Activated T-cell treated with anti-CD3 and anti-CD28 coated beads, Interleukin-2, amount 50 U/mL, for 72 hours (primary cell): ENCODE measurements at regions not wholly inside any gene's neighbourhood (a gene's known extent, or its start where the extent isn't known, plus 50 kb on each side); places are given as distances from the start of the nearest gene placed in this dataset.
"Not testable (repeated sequence)": the region's sequence is repeated elsewhere in the genome, so short reads cannot be mapped to it uniquely, and the experiment has no call there.

ENCODE experiments used
- ATAC-seq, 2 donors: fragments of 150-1000 bp; cut with Tn5 transposase; replicated peaks in 1 of 2; 2 replicates each; pipeline ENCODE4 v1.10.0; 2021; ENCODE audit warnings: moderate library complexity in 2 of 2, mild to moderate bottlenecking in 1 of 2
- DNase-seq, 2 donors: peaks; one replicate each; pipeline ENCODE4 v3.0.0; 2021 to 2022; ENCODE audit warnings: mixed read lengths in 1 of 2
- H3K27ac Mint-ChIP-seq: one replicate; pipeline ENCODE4 v1.8.0; 2022; ENCODE audit warnings: mild to moderate bottlenecking, moderate library complexity, mixed read lengths
- H3K27me3 Mint-ChIP-seq: one replicate; pipeline ENCODE4 v1.8.0; 2022; ENCODE audit warnings: low read depth, mixed read lengths
- H3K36me3 Mint-ChIP-seq, 2 donors: one replicate each; pipeline ENCODE4 v1.8.0; 2022; ENCODE audit warnings: mixed read lengths in 2 of 2, mild to moderate bottlenecking in 1 of 2; ENCODE audit not compliant: insufficient read depth in 2 of 2
- H3K4me1 Mint-ChIP-seq: one replicate; pipeline ENCODE4 v1.8.0; 2022; ENCODE audit warnings: low read depth, mixed read lengths
- H3K4me3 Mint-ChIP-seq, 2 donors: one replicate each; pipeline ENCODE4 v1.8.0; 2022; ENCODE audit warnings: mild to moderate bottlenecking in 2 of 2, mixed read lengths in 2 of 2, moderate library complexity in 2 of 2
- H3K9me3 Mint-ChIP-seq, 2 donors: one replicate each; pipeline ENCODE4 v1.8.0; 2022; ENCODE audit warnings: mixed read lengths in 2 of 2

- DNase-seq, result no peak
- H3K27ac Mint-ChIP-seq, result no peak overlapping the region
- H3K4me3 Mint-ChIP-seq, result no peak overlapping the region
- no peak for ATAC-seq
- no peaks in the 10 kb centered on the region for H3K36me3 Mint-ChIP-seq
- peaks cover 11% of the 10 kb centered on the region for H3K4me1 Mint-ChIP-seq
- no peaks in the 10 kb centered on the region for H3K27me3 Mint-ChIP-seq
- H3K9me3 Mint-ChIP-seq, result no peaks in the 10 kb centered on the region
These were observed 64.5 kb upstream of the H2AZ1 start for GRCh38 chr4:100014616-100015015.

GRCh38 chr4:100009490-100009889 lies 59.4 kb upstream of the H2AZ1 start:
- no peaks in the 10 kb centered on the region for H3K4me1 Mint-ChIP-seq
- ATAC-seq (no peak), DNase-seq (no peak)
- no peaks in the 10 kb centered on the region for H3K36me3 Mint-ChIP-seq
- no peak overlapping the region for H3K27ac Mint-ChIP-seq
- H3K4me3 Mint-ChIP-seq, result no peak overlapping the region
- H3K9me3 Mint-ChIP-seq, result no peaks in the 10 kb centered on the region
- peaks cover 6% of the 10 kb centered on the region for H3K27me3 Mint-ChIP-seq

DNA sequence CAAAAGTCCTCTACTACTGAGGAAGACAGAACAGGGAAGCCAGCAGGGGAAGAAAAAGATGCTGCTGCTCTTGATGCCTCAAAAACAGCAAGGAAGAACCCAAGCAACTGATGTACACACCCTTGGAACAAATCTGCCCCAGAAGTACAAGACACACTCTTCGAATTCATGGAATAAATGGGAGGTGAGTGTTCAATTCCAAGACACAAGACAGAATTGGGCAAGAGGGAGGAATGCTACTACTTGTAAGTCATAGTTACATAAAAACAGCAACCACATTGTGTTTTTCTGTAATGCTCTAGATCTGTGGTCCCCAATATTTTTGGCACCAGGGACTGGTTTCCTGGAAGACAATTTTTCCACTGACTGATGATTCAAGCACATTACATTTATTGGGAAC lies 58.0 kb upstream of the H2AZ1 start:
- Mint-ChIP-seq H3K9me3 (no peaks in the 10 kb centered on the region), H3K27ac (no peak overlapping the region), H3K36me3 (no peaks in the 10 kb centered on the region), H3K4me1 (no peaks in the 10 kb centered on the region), H3K27me3 (peaks cover 6% of the 10 kb centered on the region), H3K4me3 (no peak overlapping the region)
- ATAC-seq, result no peak
- no peak for DNase-seq

DNA sequence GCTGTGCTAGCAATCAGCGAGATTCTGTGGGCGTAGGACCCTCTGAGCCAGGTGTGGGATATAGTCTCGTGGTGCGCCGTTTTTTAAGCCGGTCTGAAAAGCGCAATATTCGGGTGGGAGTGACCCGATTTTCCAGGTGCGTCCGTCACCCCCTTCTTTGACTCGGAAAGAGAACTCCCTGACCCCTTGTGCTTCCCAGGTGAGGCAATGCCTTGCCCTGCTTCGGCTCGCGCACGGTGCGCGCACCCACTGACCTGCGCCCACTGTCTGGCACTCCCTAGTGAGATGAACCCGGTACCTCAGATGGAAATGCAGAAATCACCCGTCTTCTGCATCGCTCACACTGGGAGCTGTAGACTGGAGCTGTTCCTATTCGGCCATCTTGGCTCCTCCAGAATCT lies 56.1 kb upstream of the H2AZ1 start:
- ATAC-seq, H3K27ac Mint-ChIP-seq, H3K27me3 Mint-ChIP-seq, H3K36me3 Mint-ChIP-seq, H3K4me3 Mint-ChIP-seq, DNase-seq, H3K9me3 Mint-ChIP-seq, H3K4me1 Mint-ChIP-seq: not testable (repeated sequence)
